Heart left ventricle (tissue), 13 donors: ENCODE measurements at regions not wholly inside any gene's neighbourhood (a gene's known extent, or its start where the extent isn't known, plus 50 kb on each side); places are given as distances from the start of the nearest gene placed in this dataset.

Experiments
- CTCF ChIP-seq, 12 donors: fragments of 200-600 bp; sonication (generic) in 4 of 12; IDR thresholded peaks; one replicate each; pipeline versions ENCODE4 v1.5.0 to v1.8.0; 2018 to 2022; ENCODE audit warnings: antibody characterized with exemption in 12 of 12, mild to moderate bottlenecking in 5 of 12
- POLR2A ChIP-seq, 2 donors: fragments of 450-650 bp; IDR thresholded peaks; one replicate each; pipeline ENCODE4 v1.6.1; 2017; ENCODE audit warnings: antibody characterized with exemption in 2 of 2, mild to moderate bottlenecking in 2 of 2, moderate library complexity in 2 of 2
- donor health status: ischemic (EF 13 %, LVEDD 7.1; RV severe dilation, severe dysfunction).
- donor health status: DM: no; HTN: yes; CAD: no.
- donor health status: DM: no; HTN: no; CAD: no.
- donor health status: ischemic (EF 25% LVEDD 6.9; RV normal size, moderate dysfunction).
- donor health status: ischemic (EF 25% LVEDD 5.7; RV mildly dilated, moderate dysfunction).
- donor health status: ischemic (EF 35%, LVEDD 5.7; RV mildly dilated, moderate dysfunction).
- donor health status: nonischemic (EF 11% LVEDD 7.7; RV severe dilation, severe dysfunction).
- donor health status: DM: yes; HTN: yes; CAD: no.
- donor health status: PGD.
- donor health status: ischemic (EF 29% LVEDD 5.4; RV normal size, mild dysfunction).
- donor health status: nonischemic (EF 23%, LVEDD 6.1; RV moderate dilation, normal function).

- TF ChIP-seq CTCF (IDR thresholded peaks at IDR 0.05) (no peak), POLR2A (IDR thresholded peaks at IDR 0.05) (no peak)
These were observed 288.2 kb downstream of the SOCS6 start for GRCh38 chr18:70577023-70577420.
